Calu3 (cell line): ENCODE measurements at regions not wholly inside any gene's neighbourhood (a gene's known extent, or its start where the extent isn't known, plus 50 kb on each side); places are given as distances from the start of the nearest gene placed in this dataset.

Experiments
- BruUV-seq: library from RNA; stranded (reverse); fragments of 400-500 nt; replicated peaks from 2 replicates; lab custom pipeline; 2021; lab: Mats Ljungman, UMichigan
- CTCF ChIA-PET: fragments of 300-600 bp; sonication (Branson Sonifier 250); formaldehyde crosslinking; loops from one replicate; lab custom pipeline; 2022; ENCODE audit warnings: antibody characterized with exemption; lab: Charles Lee
- DNase-seq: peaks from one replicate; pipeline ENCODE4 v3.0.0; 2022
- H3K27ac Mint-ChIP-seq: one replicate; pipeline ENCODE4 v1.8.0; 2022; ENCODE audit warnings: mixed read lengths; ENCODE audit not compliant: unreplicated experiment
- H3K27me3 Mint-ChIP-seq: one replicate; pipeline ENCODE4 v1.8.0; 2022; ENCODE audit warnings: mixed read lengths; ENCODE audit not compliant: unreplicated experiment
- H3K36me3 Mint-ChIP-seq: one replicate; pipeline ENCODE4 v1.8.0; 2022; ENCODE audit warnings: mild to moderate bottlenecking, moderate library complexity, mixed read lengths; ENCODE audit not compliant: insufficient read depth, unreplicated experiment
- H3K4me1 Mint-ChIP-seq: one replicate; pipeline ENCODE4 v1.8.0; 2022; ENCODE audit warnings: mild to moderate bottlenecking, low read depth, mixed read lengths; ENCODE audit not compliant: unreplicated experiment
- H3K4me3 Mint-ChIP-seq: one replicate; pipeline ENCODE4 v1.8.0; 2022; ENCODE audit warnings: mild to moderate bottlenecking, low read depth, moderate library complexity, mixed read lengths; ENCODE audit not compliant: unreplicated experiment
- H3K9me3 Mint-ChIP-seq: one replicate; pipeline ENCODE4 v1.8.0; 2022; ENCODE audit warnings: low read depth, mixed read lengths; ENCODE audit not compliant: unreplicated experiment
- CTCF ChIP-seq: fragments of 200-600 bp; IDR thresholded peaks from one replicate; pipeline ENCODE4 v1.8.0; 2022; ENCODE audit warnings: antibody characterized with exemption; ENCODE audit not compliant: unreplicated experiment
- intact Hi-C: fragments of 100-400 bp; cut with micrococcal nuclease; formaldehyde crosslinking; loops from one replicate; pipeline ENCODE4 v1.10.0; 2022; ENCODE audit not compliant: unreplicated experiment

DNA sequence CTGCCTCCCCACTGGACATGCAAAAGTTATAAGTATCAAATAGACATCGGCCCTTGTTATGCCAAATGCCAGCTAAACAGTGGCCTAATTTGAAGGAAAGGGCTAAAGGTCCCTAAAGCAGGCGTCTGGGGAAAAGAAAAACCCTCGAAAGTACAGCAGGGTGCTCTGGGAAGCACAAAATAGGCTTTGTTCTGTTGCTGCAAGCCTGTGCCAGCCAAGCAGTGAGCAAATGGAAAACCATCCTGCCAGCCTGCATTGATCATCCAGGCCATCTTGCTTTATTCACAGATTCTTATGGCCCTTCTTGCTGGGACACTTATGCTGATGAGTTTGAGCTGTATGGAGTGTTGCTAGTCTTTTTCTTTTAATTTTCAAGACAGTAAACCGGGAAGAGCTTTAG lies 62.2 kb upstream of the PLEKHG1 start:
- H3K9me3 Mint-ChIP-seq: peaks cover 3% of the 10 kb centered on the region
- no peak overlapping the region for H3K4me3 Mint-ChIP-seq
- peaks cover 20% of the 10 kb centered on the region for H3K27me3 Mint-ChIP-seq
- no peak for DNase-seq
- no peak overlapping the region for H3K27ac Mint-ChIP-seq
- CTCF ChIA-PET: interaction anchor here (0.6 kb wide), 1 partner anchor 25 kb away, joined by 3 read pairs; no protein-coding TSS in a partner anchor
- H3K36me3 Mint-ChIP-seq: no peaks in the 10 kb centered on the region
- H3K4me1 Mint-ChIP-seq: peaks cover 14% of the 10 kb centered on the region
- TF ChIP-seq CTCF: no peak
- BruUV-seq: no TSS peak
- intact Hi-C loops: no loop called here

- Mint-ChIP-seq H3K27ac (no peak overlapping the region), H3K4me3 (no peak overlapping the region), H3K36me3 (no peaks in the 10 kb centered on the region), H3K27me3 (peaks cover 20% of the 10 kb centered on the region), H3K9me3 (peaks cover 3% of the 10 kb centered on the region), H3K4me1 (peaks cover 14% of the 10 kb centered on the region)
- DNase-seq: no peak
- BruUV-seq: no TSS peak
- CTCF ChIA-PET: interaction anchor here (0.6 kb wide), 1 partner anchor 25 kb away, joined by 3 read pairs; no protein-coding TSS in a partner anchor
- intact Hi-C loops: no loop called here
- no peak for TF ChIP-seq CTCF
These were observed 61.8 kb upstream of the PLEKHG1 start for GRCh38 chr6:150537893-150538292.

- DNase-seq: no peak
- Mint-ChIP-seq H3K27me3 (peaks cover 20% of the 10 kb centered on the region), H3K9me3 (peaks cover 3% of the 10 kb centered on the region), H3K27ac (no peak overlapping the region), H3K4me3 (no peak overlapping the region), H3K36me3 (no peaks in the 10 kb centered on the region), H3K4me1 (peaks cover 14% of the 10 kb centered on the region)
- TF ChIP-seq CTCF: no peak
- CTCF ChIA-PET: no interaction called here
- BruUV-seq: no TSS peak
- intact Hi-C loops: no loop called here
These were observed 60.6 kb upstream of the PLEKHG1 start for GRCh38 chr6:150539111-150539510.

DNA sequence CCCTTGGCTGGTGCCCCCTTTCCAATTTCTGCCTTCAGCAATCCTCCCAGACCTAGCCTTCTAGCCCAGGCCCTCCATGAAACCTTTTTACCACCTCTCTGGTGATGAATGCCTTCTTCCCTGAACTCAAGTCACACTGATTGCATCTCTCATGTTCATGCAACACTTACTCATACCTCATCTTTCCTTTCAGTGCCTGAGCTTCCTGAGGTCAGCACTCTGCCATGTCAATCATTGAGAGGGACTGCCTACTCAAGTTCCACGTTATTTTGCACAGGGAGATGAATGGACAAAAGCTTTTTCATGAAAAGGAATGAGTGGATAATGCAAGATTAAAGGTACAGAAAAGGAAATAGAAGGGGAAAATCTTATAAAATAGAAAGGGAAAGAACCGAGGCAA lies 60.1 kb upstream of the PLEKHG1 start:
- no TSS peak for BruUV-seq
- no peak overlapping the region for H3K27ac Mint-ChIP-seq

More for the DNA sequence above, 60.1 kb upstream of the PLEKHG1 start:
- Mint-ChIP-seq H3K4me3 (no peak overlapping the region), H3K36me3 (no peaks in the 10 kb centered on the region), H3K4me1 (peaks cover 14% of the 10 kb centered on the region), H3K27me3 (peaks cover 20% of the 10 kb centered on the region), H3K9me3 (peaks cover 3% of the 10 kb centered on the region)
- intact Hi-C loops: no loop called here
- CTCF ChIA-PET: no interaction called here
- TF ChIP-seq CTCF: no peak
- DNase-seq: no peak
